GM19099 (cell line): ENCODE measurements at regions not wholly inside any gene's neighbourhood (a gene's known extent, or its start where the extent isn't known, plus 50 kb on each side); places are given as distances from the start of the nearest gene placed in this dataset.

ENCODE experiments used
- POLR2A ChIP-seq: IDR thresholded peaks from 3 replicates; pipeline ENCODE4 v1.6.1; 2011; ENCODE audit warnings: low read depth; ENCODE audit not compliant: insufficient read length; ENCODE audit errors: extremely low read depth

GRCh38 chr17:12341328-12341727, 320.7 kb downstream of the MAP2K4 start:
- TF ChIP-seq POLR2A: no peak

DNA sequence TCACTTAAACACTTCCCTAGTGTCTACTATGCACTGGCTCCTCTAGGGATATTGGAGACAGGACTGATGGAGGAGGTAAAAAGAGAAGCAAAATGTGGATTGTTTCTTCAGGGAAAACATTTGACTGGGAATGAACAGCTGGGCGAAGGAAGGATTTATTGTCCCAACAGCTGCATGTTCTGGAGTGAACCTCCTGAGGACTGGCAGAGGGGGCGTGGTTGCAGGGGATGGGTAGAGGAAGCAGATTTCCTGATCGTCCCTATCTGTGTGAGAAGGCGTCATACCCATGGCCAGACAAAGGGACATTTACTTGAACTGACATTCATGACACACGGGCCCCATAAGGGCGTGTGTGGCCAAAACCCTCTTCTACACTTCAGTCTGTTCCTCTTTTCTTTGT, 321.5 kb downstream of the MAP2K4 start:
- TF ChIP-seq POLR2A: no peak

- no peak for TF ChIP-seq POLR2A
Observed at GRCh38 chr17:12342609-12343435, 322.1 kb downstream of the MAP2K4 start.

DNA sequence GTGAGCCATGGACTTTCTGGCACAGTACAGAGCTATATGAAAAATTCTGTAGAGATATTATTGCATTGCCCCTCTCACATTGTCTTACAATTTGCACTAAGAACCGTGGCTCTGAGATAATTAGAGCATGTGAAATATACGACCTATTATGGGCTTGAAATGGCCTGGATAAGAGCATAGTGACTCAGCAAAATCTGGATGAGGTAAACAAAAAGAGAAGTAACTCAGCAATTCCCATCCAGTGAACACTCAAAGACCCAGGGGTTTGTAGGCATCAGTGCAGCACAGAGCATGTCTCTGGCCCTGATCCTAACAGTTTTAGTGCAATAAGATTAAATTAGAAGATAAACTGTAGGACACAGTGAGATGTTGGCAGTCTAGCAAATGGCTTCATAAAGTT, 317.2 kb upstream of the MYOCD start:
- no peak for TF ChIP-seq POLR2A

DNA sequence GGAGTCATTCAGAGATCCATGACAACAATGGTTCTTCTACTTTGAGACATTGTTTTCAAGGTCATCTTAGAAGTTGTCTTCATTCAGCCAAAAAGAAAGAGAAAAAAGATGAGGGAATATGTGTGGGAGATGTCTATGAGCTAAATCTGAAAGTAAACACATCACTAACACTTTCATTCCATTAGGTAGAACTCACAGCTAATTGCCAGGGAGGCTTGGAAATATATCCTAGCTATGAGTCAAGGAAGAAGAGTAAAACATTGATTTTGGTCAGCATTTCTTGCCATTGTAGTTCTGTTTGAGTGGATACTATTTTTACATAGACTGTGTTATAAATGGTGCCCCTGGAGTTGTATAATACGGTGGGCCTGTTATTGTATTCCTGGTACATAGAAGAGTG, 316.4 kb upstream of the MYOCD start:
- TF ChIP-seq POLR2A: no peak

DNA sequence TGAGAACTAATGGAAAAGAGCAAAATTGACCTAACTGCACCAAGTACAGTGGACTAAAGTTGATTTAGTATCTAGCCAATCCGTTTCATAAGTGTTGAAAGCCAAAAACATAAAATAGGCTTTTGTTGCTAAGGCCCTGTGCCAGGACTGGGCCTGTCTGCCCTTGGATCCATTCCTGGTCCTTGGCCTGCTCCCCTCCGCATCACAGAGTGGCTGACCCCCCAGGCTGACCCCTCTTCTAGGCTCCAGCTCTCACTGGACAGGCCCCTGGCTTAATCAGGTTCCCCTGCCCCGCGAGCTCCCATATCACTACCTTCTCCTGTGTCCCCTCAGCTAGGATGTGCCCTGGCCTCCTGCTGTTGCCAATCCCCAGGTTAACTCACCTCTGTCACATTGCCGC, 313.6 kb upstream of the MYOCD start:
- no peak for TF ChIP-seq POLR2A

DNA sequence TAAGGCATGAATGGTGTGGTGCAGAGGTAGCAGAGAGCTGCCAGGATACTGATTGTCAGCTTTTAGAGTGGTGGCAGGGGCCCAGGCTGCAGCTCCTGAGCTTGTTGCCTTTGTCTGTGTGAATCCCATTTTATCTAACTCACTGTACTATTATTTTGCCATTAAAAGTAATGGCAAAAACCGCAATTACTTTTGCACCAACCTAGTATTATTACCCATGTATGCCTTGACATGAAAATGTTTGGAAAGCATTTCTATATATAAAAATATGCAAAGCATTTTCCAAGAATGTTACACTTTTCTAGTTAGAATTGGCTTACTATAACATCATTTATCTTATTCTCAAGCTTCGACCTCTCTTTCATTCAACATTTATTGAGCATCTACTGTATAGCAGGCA, 308.1 kb upstream of the MYOCD start:
- TF ChIP-seq POLR2A: no peak

- no peak for TF ChIP-seq POLR2A
Observed at GRCh38 chr17:12358477-12358876, 307.2 kb upstream of the MYOCD start.

GRCh38 chr17:12362853-12363455, 302.7 kb upstream of the MYOCD start:
- no peak for TF ChIP-seq POLR2A

DNA sequence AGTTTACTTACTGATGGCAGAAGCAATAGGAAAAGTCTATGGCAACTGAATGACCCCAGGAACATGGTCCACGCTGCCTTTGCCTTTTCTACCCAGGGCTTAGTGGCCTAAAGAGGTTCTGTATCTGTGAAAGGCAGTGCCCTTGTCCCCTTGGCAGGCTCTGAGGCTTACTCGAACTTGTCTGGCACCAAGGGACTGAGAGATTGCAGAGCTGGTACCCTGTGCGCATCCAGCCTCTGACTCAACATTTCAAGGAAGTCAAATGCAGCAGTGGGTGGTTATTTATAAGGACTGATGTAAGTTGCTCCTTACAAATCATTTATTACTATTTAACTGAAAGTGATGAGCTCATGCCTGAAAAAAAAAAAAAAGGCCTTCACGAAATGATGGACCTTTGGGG, 299.9 kb upstream of the MYOCD start:
- TF ChIP-seq POLR2A: no peak

DNA sequence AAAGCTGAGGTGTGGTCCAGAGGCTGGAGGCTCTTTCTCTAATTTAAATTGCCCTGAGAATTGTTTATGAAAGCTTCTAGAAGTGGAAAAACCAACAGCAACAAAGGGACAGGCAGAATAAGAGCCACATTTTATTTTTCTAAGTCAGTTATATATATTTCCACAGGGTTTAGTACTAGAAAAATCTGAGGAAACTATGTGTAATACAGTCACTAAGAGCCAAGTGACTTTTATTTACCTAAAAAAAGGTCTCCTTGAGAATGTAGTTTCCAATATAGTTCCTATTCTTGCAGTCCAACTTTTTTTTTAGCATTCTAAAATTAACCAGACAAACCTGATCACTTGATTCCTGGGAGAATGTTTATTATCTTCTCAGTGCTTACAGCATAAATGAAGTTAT, 296.6 kb upstream of the MYOCD start:
- TF ChIP-seq POLR2A: no peak

DNA sequence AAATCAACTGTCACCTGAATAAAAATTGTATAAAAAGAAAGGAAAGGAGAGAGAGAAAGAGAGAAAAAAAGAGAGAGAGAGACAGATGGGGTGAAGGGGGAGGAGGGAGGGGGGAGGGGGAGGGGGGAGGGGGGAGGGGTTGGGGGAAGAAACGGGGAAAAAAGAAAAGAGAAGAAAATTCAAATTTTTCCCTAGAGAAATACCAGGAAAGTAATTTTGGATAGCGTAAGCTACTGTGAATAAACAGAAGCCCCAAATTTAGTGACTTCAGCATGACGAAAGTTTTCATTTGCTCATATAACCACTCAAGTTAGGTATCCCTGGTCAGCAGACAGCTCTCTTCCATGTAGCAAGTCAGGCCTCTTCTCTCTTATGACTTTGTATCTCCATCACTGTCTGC, 289.4 kb upstream of the MYOCD start:
- TF ChIP-seq POLR2A: no peak

GRCh38 chr17:12386225-12386624, 279.5 kb upstream of the MYOCD start:
- no peak for TF ChIP-seq POLR2A

DNA sequence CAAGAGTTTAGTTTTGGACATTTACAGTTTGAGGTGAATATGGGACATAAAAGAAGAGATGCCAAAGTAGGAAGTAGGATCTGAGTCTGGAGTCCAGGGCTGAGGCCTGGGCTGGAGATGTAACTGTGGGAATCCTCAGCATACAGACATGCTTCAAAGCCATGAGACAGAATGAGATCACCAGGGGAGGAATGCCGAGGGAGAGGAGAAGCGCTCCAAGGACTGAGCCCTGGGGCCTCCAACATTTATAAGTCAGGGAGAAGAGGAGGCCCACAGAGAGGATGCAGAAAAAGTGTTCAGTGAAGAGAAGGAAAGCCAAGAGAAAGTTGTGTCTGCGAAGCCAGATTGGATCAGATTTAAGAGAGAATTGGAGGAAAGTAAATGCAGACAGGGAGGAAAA, 277.5 kb upstream of the MYOCD start:
- no peak for TF ChIP-seq POLR2A

- no peak for TF ChIP-seq POLR2A
Observed at GRCh38 chr17:12389421-12389820, 276.3 kb upstream of the MYOCD start.

DNA sequence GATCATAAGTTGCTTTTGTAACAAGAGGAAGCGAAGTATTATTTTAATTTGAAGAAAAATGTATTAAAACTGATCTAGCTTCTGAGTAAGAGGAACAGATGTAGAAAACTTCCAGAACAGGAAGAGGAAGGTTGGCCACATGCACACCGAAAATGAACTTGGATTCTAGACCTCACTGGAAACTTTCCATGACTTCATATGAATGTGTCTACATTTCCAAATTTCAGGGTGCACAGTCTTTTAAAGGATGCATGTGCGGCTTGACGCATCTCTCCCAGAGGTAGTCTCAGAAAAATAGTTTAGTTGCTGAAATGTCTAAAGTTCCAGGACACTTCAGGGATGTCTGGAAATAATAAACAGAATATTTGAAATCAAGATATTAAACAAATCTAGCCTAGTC, 275.1 kb upstream of the MYOCD start:
- no peak for TF ChIP-seq POLR2A
